ENCODE measurements at regions not wholly inside any gene's neighbourhood (a gene's known extent, or its start where the extent isn't known, plus 50 kb on each side); places are given as distances from the start of the nearest gene placed in this dataset.
"Not testable (repeated sequence)": the region's sequence is repeated elsewhere in the genome, so short reads cannot be mapped to it uniquely, and the experiment has no call there.

DNA sequence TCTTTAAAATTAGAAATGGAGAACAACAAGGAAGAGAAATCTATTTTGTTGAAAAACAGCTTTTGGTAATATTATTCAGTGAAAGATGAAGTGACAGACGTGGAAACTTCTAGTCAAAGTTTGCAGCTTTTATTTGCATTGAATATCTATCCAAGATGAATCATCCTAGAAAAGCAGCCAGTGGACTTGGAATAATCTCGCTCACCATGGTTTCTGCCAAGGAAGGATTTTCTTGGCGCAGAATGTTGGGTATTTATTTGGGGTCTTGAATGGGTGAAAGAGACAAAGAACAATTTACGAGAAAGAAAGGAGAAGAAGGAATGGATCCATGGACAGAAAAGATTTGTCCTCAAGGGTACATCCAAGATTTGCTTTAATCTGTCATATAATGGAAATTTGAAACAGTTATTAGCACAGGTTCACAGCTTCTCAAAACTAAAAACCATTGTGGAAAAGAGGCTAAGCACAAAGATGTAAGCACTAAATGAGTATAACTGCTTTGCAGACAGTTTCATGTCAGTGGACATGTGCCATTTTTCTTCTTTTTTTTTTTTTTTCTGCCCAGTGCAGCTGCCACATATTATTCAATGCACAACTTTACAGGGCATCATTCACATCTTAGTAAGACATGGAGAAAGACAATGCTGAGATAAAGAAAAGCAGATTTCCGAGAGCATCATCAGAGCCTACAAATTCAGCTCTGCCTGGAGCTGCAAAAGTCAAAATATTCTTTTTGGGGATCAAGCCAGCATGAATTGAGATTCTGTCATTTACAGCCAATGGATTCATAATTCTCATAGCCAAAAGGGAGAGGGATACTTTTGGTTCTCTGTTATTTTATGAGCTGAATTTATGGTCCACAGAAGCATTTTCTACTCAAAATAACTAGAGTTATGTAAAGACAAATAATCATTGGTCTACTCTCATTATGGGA lies 333.7 kb downstream of the DAD1 start:
- no peaks in the 10 kb centered on the region for H3K36me3 ChIP-seq
- no peaks in the 10 kb centered on the region for H3K4me1 ChIP-seq
- H3K4me3 ChIP-seq, result no peak overlapping the region
- H3K27ac ChIP-seq, result no peak overlapping the region
- no peaks in the 10 kb centered on the region for H3K27me3 ChIP-seq
- TF ChIP-seq POLR2A (IDR thresholded peaks at IDR 0.05), result no peak
- no peak for TF ChIP-seq CTCF (IDR thresholded peaks at IDR 0.05)
- TF ChIP-seq POLR2AphosphoS5 (IDR thresholded peaks at IDR 0.05), result no peak
- intact Hi-C loops (cut with DNase I; ENCODE audit: low total_unique reads), result no loop called here
- H3K9me3 ChIP-seq, result no peaks in the 10 kb centered on the region
- no peak for DNase-seq (ENCODE audit: low spot score in 2 of 2)

DNA sequence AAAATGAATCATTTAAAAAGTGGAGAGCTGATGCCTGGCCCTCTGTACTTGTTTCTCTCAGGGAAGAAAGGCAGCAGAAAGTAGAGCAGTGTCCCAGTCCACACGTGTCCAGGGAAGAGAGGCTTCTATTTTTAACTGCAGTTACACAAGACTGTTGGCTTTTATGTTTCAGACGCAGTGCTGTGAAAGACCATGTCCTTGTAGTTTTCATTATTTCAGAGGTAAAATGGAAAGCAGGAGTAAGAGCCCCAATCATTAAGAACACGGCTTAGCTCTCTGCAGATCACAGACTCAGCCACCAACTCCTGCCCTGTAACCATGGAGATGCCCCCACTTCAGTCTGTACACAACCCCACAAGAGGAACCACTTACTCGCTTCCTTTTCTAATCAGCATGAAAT lies 336.3 kb downstream of the DAD1 start:
- Histone ChIP-seq H3K9me3 (no peaks in the 10 kb centered on the region), H3K27ac (no peak overlapping the region), H3K36me3 (no peaks in the 10 kb centered on the region), H3K4me1 (no peaks in the 10 kb centered on the region), H3K4me3 (no peak overlapping the region), H3K27me3 (no peaks in the 10 kb centered on the region)
- no peak for DNase-seq (ENCODE audit: low spot score in 2 of 2)
- intact Hi-C loops (cut with DNase I; ENCODE audit: low total_unique reads), result no loop called here
- TF ChIP-seq CTCF (IDR thresholded peaks at IDR 0.05), result no peak
- no peak for TF ChIP-seq POLR2AphosphoS5 (IDR thresholded peaks at IDR 0.05)
- TF ChIP-seq POLR2A (IDR thresholded peaks at IDR 0.05), result no peak

- no peaks in the 10 kb centered on the region for H3K9me3 ChIP-seq
- no peak overlapping the region for H3K4me3 ChIP-seq
- H3K4me1 ChIP-seq, result no peaks in the 10 kb centered on the region
- H3K27ac ChIP-seq, result no peak overlapping the region
- no peak for TF ChIP-seq CTCF (IDR thresholded peaks at IDR 0.05)
- no peak for TF ChIP-seq POLR2AphosphoS5 (IDR thresholded peaks at IDR 0.05)
- no peak for TF ChIP-seq POLR2A (IDR thresholded peaks at IDR 0.05)
- H3K36me3 ChIP-seq, result no peaks in the 10 kb centered on the region
- intact Hi-C loops (cut with DNase I; ENCODE audit: low total_unique reads), result no loop called here
- H3K27me3 ChIP-seq, result no peaks in the 10 kb centered on the region
- no peak for DNase-seq (ENCODE audit: low spot score in 2 of 2)
These were observed 337.9 kb downstream of the DAD1 start for GRCh38 chr14:22251090-22251489.

GRCh38 chr14:22249770-22250169 lies 339.3 kb downstream of the DAD1 start:
- no peak for DNase-seq (ENCODE audit: low spot score in 2 of 2)
- intact Hi-C loops (cut with DNase I; ENCODE audit: low total_unique reads), result no loop called here
- Histone ChIP-seq H3K36me3 (no peaks in the 10 kb centered on the region), H3K9me3 (no peaks in the 10 kb centered on the region), H3K4me3 (no peak overlapping the region), H3K27ac (no peak overlapping the region), H3K27me3 (no peaks in the 10 kb centered on the region), H3K4me1 (no peaks in the 10 kb centered on the region)
- TF ChIP-seq POLR2A (IDR thresholded peaks at IDR 0.05), result no peak
- no peak for TF ChIP-seq POLR2AphosphoS5 (IDR thresholded peaks at IDR 0.05)
- TF ChIP-seq CTCF (IDR thresholded peaks at IDR 0.05), result no peak

DNA sequence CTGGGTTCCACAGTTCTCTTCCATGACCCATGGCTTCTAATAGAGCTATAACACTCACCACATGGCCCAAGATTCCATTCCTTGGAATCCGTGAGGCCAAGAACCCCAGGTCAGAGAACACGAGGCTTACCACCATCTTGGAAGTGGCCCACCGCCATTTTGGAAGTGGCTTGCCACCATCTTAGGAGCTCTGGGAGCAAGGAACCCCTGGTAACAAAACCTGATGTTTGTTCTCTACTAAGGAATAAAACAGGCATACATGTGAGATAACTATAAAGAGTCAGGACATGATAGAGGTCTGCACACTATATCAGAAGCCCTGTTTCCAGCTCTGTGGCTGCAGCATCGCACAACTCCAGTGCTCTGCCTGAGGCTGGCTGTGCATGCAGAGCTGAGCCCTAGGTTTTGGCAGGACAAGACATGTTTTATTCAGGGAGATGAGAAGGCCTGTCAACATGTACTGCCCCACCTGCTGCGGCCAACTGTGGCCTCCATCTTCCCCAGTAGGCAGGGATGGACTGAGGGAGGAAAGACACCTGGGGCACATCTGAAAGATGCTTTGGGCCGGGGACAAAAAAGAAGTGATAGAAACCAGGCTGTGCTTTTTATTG lies 344.9 kb downstream of the DAD1 start:
- intact Hi-C loops (cut with DNase I; ENCODE audit: low total_unique reads), result no loop called here
- Histone ChIP-seq H3K27ac (no peak overlapping the region), H3K9me3 (no peaks in the 10 kb centered on the region), H3K36me3 (no peaks in the 10 kb centered on the region), H3K4me3 (no peak overlapping the region), H3K27me3 (no peaks in the 10 kb centered on the region), H3K4me1 (no peaks in the 10 kb centered on the region)
- DNase-seq (ENCODE audit: low spot score in 2 of 2), result no peak
- TF ChIP-seq CTCF (IDR thresholded peaks at IDR 0.05), result no peak

GRCh38 chr14:22238320-22238719 lies 350.7 kb downstream of the DAD1 start:
- H3K36me3 ChIP-seq; H3K27me3 ChIP-seq; intact Hi-C loops (cut with DNase I; ENCODE audit: low total_unique reads); H3K27ac ChIP-seq; H3K9me3 ChIP-seq; DNase-seq (ENCODE audit: low spot score in 2 of 2); H3K4me3 ChIP-seq; H3K4me1 ChIP-seq: not testable (repeated sequence)
